Astrocyte (in vitro differentiated cells and primary cell): ENCODE measurements at regions not wholly inside any gene's neighbourhood (a gene's known extent, or its start where the extent isn't known, plus 50 kb on each side); places are given as distances from the start of the nearest gene placed in this dataset.

Experiments
- DNase-seq: peaks from one replicate; pipeline ENCODE4 v3.0.0-alpha.2; 2010; ENCODE audit warnings: low read depth
- FAIRE-seq: peaks from 2 replicates; lab custom pipeline; 2011; peaks lifted over from hg19 to GRCh38; lab: Jason Lieb, UNC
- H2AFZ ChIP-seq: 2 replicates; pipeline ENCODE4 v1.6.0; 2012; ENCODE audit warnings: low read depth, low read length, inconsistent platforms
- H3K27ac ChIP-seq: 2 replicates; pipeline ENCODE4 v1.5.1; 2011; ENCODE audit warnings: low read depth, low read length, inconsistent platforms
- H3K27me3 ChIP-seq: 2 replicates; pipeline ENCODE4 v1.6.0; 2011; ENCODE audit warnings: low read length, inconsistent platforms; ENCODE audit not compliant: insufficient read depth
- H3K36me3 ChIP-seq: 2 replicates; pipeline ENCODE4 v1.5.1; 2011; ENCODE audit warnings: low read length, inconsistent platforms; ENCODE audit not compliant: insufficient read depth
- H3K4me1 ChIP-seq: 2 replicates; pipeline ENCODE4 v1.5.1; 2011; ENCODE audit warnings: low read length, inconsistent platforms; ENCODE audit not compliant: insufficient read depth
- H3K4me2 ChIP-seq: 2 replicates; pipeline ENCODE4 v1.6.0; 2012; ENCODE audit warnings: low read length, inconsistent platforms
- H3K4me3 ChIP-seq: 2 replicates; pipeline ENCODE4 v1.5.1; 2011; ENCODE audit warnings: low read depth, mild to moderate bottlenecking, low read length, inconsistent platforms; ENCODE audit not compliant: insufficient read depth
- H3K79me2 ChIP-seq: 2 replicates; pipeline ENCODE4 v1.6.0; 2012; ENCODE audit warnings: mild to moderate bottlenecking, low read length, inconsistent platforms; ENCODE audit not compliant: insufficient read depth
- H3K9ac ChIP-seq: 2 replicates; pipeline ENCODE4 v1.6.0; 2012; ENCODE audit warnings: mild to moderate bottlenecking, low read length, inconsistent platforms
- H3K9me3 ChIP-seq: 2 replicates; pipeline ENCODE4 v1.5.1; 2012; ENCODE audit warnings: low read depth, mild to moderate bottlenecking, low read length, inconsistent platforms; ENCODE audit not compliant: insufficient read depth
- H4K20me1 ChIP-seq: 2 replicates; pipeline ENCODE4 v1.6.0; 2012; ENCODE audit warnings: low read length, inconsistent platforms; ENCODE audit not compliant: insufficient read depth
- H3K27ac Mint-ChIP-seq: one replicate; pipeline ENCODE4 v1.8.0; 2021; ENCODE audit warnings: mild to moderate bottlenecking, mixed read lengths; ENCODE audit not compliant: unreplicated experiment
- H3K27me3 Mint-ChIP-seq: one replicate; pipeline ENCODE4 v1.8.0; 2021; ENCODE audit warnings: low read depth, mixed read lengths; ENCODE audit not compliant: unreplicated experiment
- H3K36me3 Mint-ChIP-seq: one replicate; pipeline ENCODE4 v1.8.0; 2021; ENCODE audit warnings: low read depth, mixed read lengths; ENCODE audit not compliant: unreplicated experiment
- H3K4me1 Mint-ChIP-seq: one replicate; pipeline ENCODE4 v1.8.0; 2021; ENCODE audit warnings: low read depth, mixed read lengths; ENCODE audit not compliant: unreplicated experiment
- H3K4me3 Mint-ChIP-seq: one replicate; pipeline ENCODE4 v1.8.0; 2021; ENCODE audit warnings: mild to moderate bottlenecking, moderate library complexity, mixed read lengths; ENCODE audit not compliant: unreplicated experiment
- H3K9me3 Mint-ChIP-seq: one replicate; pipeline ENCODE4 v1.8.0; 2021; ENCODE audit warnings: mild to moderate bottlenecking, mixed read lengths; ENCODE audit not compliant: unreplicated experiment
- CTCF ChIP-seq: IDR thresholded peaks from 2 replicates; pipeline ENCODE4 v1.5.1; 2011; ENCODE audit warnings: low read depth, mild to moderate bottlenecking, inconsistent platforms, low read length, moderate library complexity; ENCODE audit not compliant: insufficient read depth
- EZH2 ChIP-seq: IDR thresholded peaks from 2 replicates; pipeline ENCODE4 v1.6.1; 2012; ENCODE audit warnings: mild to moderate bottlenecking, low read length, inconsistent platforms; ENCODE audit not compliant: insufficient read depth

DNA sequence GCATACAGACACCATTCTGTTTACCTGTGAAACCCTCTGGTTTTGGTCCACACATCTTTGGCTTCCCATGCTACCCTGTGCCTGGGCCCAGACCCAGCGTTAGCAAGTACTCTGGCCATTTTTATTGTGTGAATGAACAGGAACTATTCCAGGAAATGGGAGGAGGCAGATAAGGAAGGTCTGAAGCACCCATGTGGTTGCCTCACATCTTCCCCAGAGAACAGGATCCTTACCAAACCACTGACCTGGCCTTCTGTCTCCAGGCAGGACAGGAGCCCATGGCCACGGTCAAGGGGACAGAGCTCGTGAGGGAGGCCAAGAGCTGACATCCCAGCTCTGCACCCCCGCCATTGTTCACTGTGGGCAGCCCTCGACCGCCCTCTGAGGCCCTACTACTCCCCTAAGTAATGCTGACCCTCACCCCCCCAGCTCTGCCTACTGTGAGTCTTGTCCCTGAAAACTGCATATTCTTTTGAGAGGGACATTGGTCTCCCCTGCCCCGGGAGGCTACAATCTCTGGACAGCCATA lies 97.7 kb upstream of the TP53I11 start:
- H3K27ac Mint-ChIP-seq, result no peak overlapping the region

GRCh38 chr11:45048870-45049691 lies 97.4 kb upstream of the PRDM11 start:
- DNase-seq (no peak), FAIRE-seq (no peak)
- Histone ChIP-seq H3K9ac (no peak overlapping the region), H3K27me3 (peaks cover 6% of the 10 kb centered on the region), H3K4me2 (no peak overlapping the region), H3K27ac (no peak overlapping the region), H3K4me3 (no peak overlapping the region), H3K4me1 (peaks cover 10% of the 10 kb centered on the region), H3K79me2 (no peaks in the 10 kb centered on the region), H2AFZ (no peak overlapping the region), H4K20me1 (no peaks in the 10 kb centered on the region), H3K9me3 (no peaks in the 10 kb centered on the region), H3K36me3 (no peaks in the 10 kb centered on the region)
- Mint-ChIP-seq H3K4me3 (no peak overlapping the region), H3K4me1 (peaks cover 9% of the 10 kb centered on the region), H3K27me3 (peaks cover 44% of the 10 kb centered on the region), H3K36me3 (no peaks in the 10 kb centered on the region), H3K9me3 (peaks cover 2% of the 10 kb centered on the region), H3K27ac (no peak overlapping the region)
- TF ChIP-seq EZH2, result no peak

More for the DNA sequence above, 97.7 kb upstream of the TP53I11 start:
- H3K9me3 ChIP-seq, result no peaks in the 10 kb centered on the region
- DNase-seq, result no peak
- H3K36me3 ChIP-seq, result no peaks in the 10 kb centered on the region
- H3K79me2 ChIP-seq, result no peaks in the 10 kb centered on the region
- H3K27ac ChIP-seq, result no peak overlapping the region
- Mint-ChIP-seq H3K27me3 (peaks cover 43% of the 10 kb centered on the region), H3K9me3 (peaks cover 2% of the 10 kb centered on the region), H3K36me3 (no peaks in the 10 kb centered on the region), H3K4me3 (no peak overlapping the region), H3K4me1 (peaks cover 9% of the 10 kb centered on the region)
- no peak overlapping the region for H2AFZ ChIP-seq
- H3K27me3 ChIP-seq, result peaks cover 6% of the 10 kb centered on the region
- no peak overlapping the region for H3K4me3 ChIP-seq
- TF ChIP-seq EZH2 (no peak), CTCF (no peak)
- no peak overlapping the region for H3K4me2 ChIP-seq
- no peak for FAIRE-seq
- no peaks in the 10 kb centered on the region for H4K20me1 ChIP-seq
- no peak overlapping the region for H3K9ac ChIP-seq
- H3K4me1 ChIP-seq, result peaks cover 10% of the 10 kb centered on the region

DNA sequence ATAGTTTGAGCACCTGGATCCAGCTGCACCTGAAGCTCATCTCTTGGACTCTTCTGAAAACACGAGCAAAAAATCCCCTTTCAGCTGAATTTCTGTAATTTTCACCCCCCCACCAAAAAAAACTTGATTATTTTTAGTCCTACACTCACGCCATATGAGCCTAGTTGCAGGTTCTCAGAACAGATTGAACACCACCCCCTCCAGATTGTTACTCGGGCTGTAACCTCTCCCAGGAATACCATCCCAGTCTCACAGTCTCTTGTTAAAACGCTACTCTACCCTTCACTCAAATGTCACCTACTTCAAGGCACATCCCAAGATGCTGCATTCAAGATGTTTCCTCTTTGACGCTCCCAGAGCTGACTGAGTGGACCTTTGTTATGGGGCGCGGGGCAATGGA lies 96.3 kb upstream of the PRDM11 start:
- TF ChIP-seq CTCF (no peak), EZH2 (no peak)
- peaks cover 42% of the 10 kb centered on the region for H3K27me3 Mint-ChIP-seq
- no peak overlapping the region for H3K4me3 ChIP-seq

More for the DNA sequence above, 96.3 kb upstream of the PRDM11 start:
- H3K27ac Mint-ChIP-seq, result no peak overlapping the region
- Histone ChIP-seq H3K27me3 (peaks cover 6% of the 10 kb centered on the region), H2AFZ (no peak overlapping the region), H4K20me1 (no peaks in the 10 kb centered on the region), H3K9ac (no peak overlapping the region), H3K4me2 (no peak overlapping the region), H3K4me1 (peaks cover 10% of the 10 kb centered on the region), H3K79me2 (no peaks in the 10 kb centered on the region), H3K9me3 (no peaks in the 10 kb centered on the region), H3K27ac (no peak overlapping the region), H3K36me3 (no peaks in the 10 kb centered on the region)
- FAIRE-seq (no peak), DNase-seq (no peak)
- H3K4me1 Mint-ChIP-seq, result peaks cover 9% of the 10 kb centered on the region
- no peaks in the 10 kb centered on the region for H3K36me3 Mint-ChIP-seq
- H3K9me3 Mint-ChIP-seq, result no peaks in the 10 kb centered on the region
- H3K4me3 Mint-ChIP-seq, result no peak overlapping the region
